ENCODE measurements at regions not wholly inside any gene's neighbourhood (a gene's known extent, or its start where the extent isn't known, plus 50 kb on each side); places are given as distances from the start of the nearest gene placed in this dataset.

DNA sequence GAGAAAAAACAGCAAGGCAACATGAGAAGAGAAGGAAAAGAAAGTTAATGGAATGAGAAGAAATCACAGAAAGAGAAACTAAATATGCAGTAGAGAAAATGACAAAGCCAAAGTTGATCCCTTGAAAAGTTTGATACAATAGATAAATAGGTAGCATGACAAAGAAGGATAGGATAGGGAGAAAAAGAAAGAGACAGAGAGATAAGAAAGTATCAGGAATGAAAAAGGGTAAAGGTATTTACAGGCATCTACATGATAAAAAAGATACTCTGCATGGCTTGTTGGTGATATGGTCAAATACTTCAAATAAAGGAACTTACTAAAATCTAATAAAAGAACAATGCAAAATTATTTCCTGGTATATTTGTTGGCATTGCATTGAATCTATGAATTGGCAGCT, 185.5 kb upstream of the TECRL start:
- Histone ChIP-seq H3K27ac (replicated peaks in 1 of 4) (no peak overlapping the region), H3K9me3 (peaks cover 0 to 5% (median 3%) of the 10 kb centered on the region in 4 donors), H3K27me3 (no peaks in the 10 kb centered on the region), H3K4me3 (no peak overlapping the region), H3K36me3 (no peaks in the 10 kb centered on the region), H3K4me1 (no peaks in the 10 kb centered on the region)
- no peak for DNase-seq (ENCODE audit: extremely low spot score)
- intact Hi-C loops (cut with DNase I), result no loop called here
- TF ChIP-seq POLR2A (IDR thresholded peaks at IDR 0.05; ENCODE audit: low read depth) (no peak), EP300 (IDR thresholded peaks at IDR 0.05) (no peak), POLR2AphosphoS5 (IDR thresholded peaks at IDR 0.05) (no peak)
- TF ChIP-seq, protein P1, sequence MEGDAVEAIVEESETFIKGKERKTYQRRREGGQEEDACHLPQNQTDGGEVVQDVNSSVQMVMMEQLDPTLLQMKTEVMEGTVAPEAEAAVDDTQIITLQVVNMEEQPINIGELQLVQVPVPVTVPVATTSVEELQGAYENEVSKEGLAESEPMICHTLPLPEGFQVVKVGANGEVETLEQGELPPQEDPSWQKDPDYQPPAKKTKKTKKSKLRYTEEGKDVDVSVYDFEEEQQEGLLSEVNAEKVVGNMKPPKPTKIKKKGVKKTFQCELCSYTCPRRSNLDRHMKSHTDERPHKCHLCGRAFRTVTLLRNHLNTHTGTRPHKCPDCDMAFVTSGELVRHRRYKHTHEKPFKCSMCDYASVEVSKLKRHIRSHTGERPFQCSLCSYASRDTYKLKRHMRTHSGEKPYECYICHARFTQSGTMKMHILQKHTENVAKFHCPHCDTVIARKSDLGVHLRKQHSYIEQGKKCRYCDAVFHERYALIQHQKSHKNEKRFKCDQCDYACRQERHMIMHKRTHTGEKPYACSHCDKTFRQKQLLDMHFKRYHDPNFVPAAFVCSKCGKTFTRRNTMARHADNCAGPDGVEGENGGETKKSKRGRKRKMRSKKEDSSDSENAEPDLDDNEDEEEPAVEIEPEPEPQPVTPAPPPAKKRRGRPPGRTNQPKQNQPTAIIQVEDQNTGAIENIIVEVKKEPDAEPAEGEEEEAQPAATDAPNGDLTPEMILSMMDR (IDR thresholded peaks at IDR 0.05), result no peak

DNA sequence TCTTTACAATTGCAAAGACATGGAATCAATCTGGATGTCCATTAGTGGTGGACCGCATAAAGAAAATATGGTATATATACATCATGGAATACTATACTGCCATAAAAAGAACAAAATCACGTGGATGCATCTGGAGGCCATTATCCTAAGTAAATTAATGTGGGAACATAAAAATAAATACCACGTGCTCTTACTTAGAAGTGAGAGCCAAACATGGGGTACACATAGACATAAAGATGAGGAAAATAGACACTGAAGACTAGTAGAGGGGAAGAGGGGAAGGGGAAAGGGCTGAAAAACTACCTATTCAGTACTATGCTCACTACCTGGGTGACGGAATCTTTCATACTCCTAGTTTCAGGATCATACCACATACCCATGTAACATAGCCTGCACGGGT, 179.3 kb upstream of the TECRL start:
- no peaks in the 10 kb centered on the region for H3K4me1 ChIP-seq
- WGBS, result 86% methylated on average over 5 of the region's 5 CpGs
- H3K4me3 ChIP-seq, result no peak overlapping the region
- intact Hi-C loops (cut with DNase I), result no loop called here
- no peaks in the 10 kb centered on the region for H3K36me3 ChIP-seq
- TF ChIP-seq POLR2A (IDR thresholded peaks at IDR 0.05; ENCODE audit: low read depth) (no peak), POLR2AphosphoS5 (IDR thresholded peaks at IDR 0.05) (no peak), EP300 (IDR thresholded peaks at IDR 0.05) (no peak)
- TF ChIP-seq, protein P1 (IDR thresholded peaks at IDR 0.05), result no peak
- H3K9me3 ChIP-seq, result peaks cover 0 to 12% (median 10%) of the 10 kb centered on the region in 4 donors
- H3K27ac ChIP-seq (replicated peaks in 1 of 4), result no peak overlapping the region
- H3K27me3 ChIP-seq, result no peaks in the 10 kb centered on the region
- DNase-seq (ENCODE audit: extremely low spot score), result no peak

- Histone ChIP-seq H3K4me3 (no peak overlapping the region), H3K4me1 (no peaks in the 10 kb centered on the region), H3K27ac (replicated peaks in 1 of 4) (no peak overlapping the region), H3K9me3 (peaks cover 0 to 11% (median 9%) of the 10 kb centered on the region in 4 donors), H3K36me3 (no peaks in the 10 kb centered on the region), H3K27me3 (no peaks in the 10 kb centered on the region)
- no peak for DNase-seq (ENCODE audit: extremely low spot score)
- TF ChIP-seq EP300 (IDR thresholded peaks at IDR 0.05) (no peak), POLR2A (IDR thresholded peaks at IDR 0.05; ENCODE audit: low read depth) (no peak), POLR2AphosphoS5 (IDR thresholded peaks at IDR 0.05) (no peak)
- TF ChIP-seq, protein P1 (IDR thresholded peaks at IDR 0.05), result peak; percentile 32 to 63 (median 61)
- WGBS, result 31% methylated on average over 6 of the region's 6 CpGs
- intact Hi-C loops (cut with DNase I), result no loop called here
Measured at GRCh38 chr4:64584981-64585557, 175.8 kb upstream of the TECRL start.

GRCh38 chr4:64584125-64584524, 174.9 kb upstream of the TECRL start:
- no peak overlapping the region for H3K4me3 ChIP-seq
- no peaks in the 10 kb centered on the region for H3K27me3 ChIP-seq
- peaks cover 0 to 2% (median under 1%) of the 10 kb centered on the region in 4 donors for H3K9me3 ChIP-seq
- TF ChIP-seq, protein P1 (IDR thresholded peaks at IDR 0.05), result no peak
- TF ChIP-seq POLR2AphosphoS5 (IDR thresholded peaks at IDR 0.05), result no peak
- no peak for TF ChIP-seq POLR2A (IDR thresholded peaks at IDR 0.05; ENCODE audit: low read depth)
- TF ChIP-seq EP300 (IDR thresholded peaks at IDR 0.05), result no peak
- 80% methylated on average over 4 of the region's 4 CpGs for WGBS
- no peaks in the 10 kb centered on the region for H3K36me3 ChIP-seq
- H3K4me1 ChIP-seq, result no peaks in the 10 kb centered on the region
- no peak overlapping the region for H3K27ac ChIP-seq (replicated peaks in 1 of 4)
- no peak for DNase-seq (ENCODE audit: extremely low spot score)
- intact Hi-C loops (cut with DNase I), result no loop called here

DNA sequence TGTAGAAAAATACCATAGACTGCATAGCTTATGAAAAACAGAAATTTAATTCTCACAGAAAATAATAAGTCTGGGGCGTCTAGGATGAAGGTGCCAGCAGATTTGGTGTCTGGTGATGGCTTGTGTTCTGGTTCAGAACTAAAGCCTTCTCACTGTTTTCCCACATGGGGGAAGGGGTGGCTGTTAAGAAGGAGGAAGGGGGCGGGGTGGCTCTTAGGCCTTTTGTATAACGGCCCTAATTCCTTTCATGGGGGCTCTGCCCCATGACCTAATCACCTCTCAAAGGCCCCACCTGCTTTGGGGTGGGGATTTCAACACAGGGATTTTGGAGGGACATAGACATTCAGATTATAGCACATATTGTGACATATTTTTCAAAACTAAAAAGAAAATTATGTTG, 173.2 kb upstream of the TECRL start:
- intact Hi-C loops (cut with DNase I), result no loop called here
- no peak for TF ChIP-seq EP300 (IDR thresholded peaks at IDR 0.05)
- TF ChIP-seq POLR2A (IDR thresholded peaks at IDR 0.05; ENCODE audit: low read depth), result no peak
- no peak for TF ChIP-seq POLR2AphosphoS5 (IDR thresholded peaks at IDR 0.05)
- TF ChIP-seq, protein P1 (IDR thresholded peaks at IDR 0.05), result no peak
- no peaks in the 10 kb centered on the region for H3K36me3 ChIP-seq
- H3K4me1 ChIP-seq, result no peaks in the 10 kb centered on the region
- H3K4me3 ChIP-seq, result no peak overlapping the region
- H3K27ac ChIP-seq (replicated peaks in 1 of 4), result no peak overlapping the region
- no peaks in the 10 kb centered on the region for H3K27me3 ChIP-seq
- WGBS, result 67% methylated on average over 3 of the region's 3 CpGs
- no peak for DNase-seq (ENCODE audit: extremely low spot score)
- no peaks in the 10 kb centered on the region for H3K9me3 ChIP-seq
